ENCODE measurements at regions not wholly inside any gene's neighbourhood (a gene's known extent, or its start where the extent isn't known, plus 50 kb on each side); places are given as distances from the start of the nearest gene placed in this dataset.
"Not testable (repeated sequence)": the region's sequence is repeated elsewhere in the genome, so short reads cannot be mapped to it uniquely, and the experiment has no call there.

DNA sequence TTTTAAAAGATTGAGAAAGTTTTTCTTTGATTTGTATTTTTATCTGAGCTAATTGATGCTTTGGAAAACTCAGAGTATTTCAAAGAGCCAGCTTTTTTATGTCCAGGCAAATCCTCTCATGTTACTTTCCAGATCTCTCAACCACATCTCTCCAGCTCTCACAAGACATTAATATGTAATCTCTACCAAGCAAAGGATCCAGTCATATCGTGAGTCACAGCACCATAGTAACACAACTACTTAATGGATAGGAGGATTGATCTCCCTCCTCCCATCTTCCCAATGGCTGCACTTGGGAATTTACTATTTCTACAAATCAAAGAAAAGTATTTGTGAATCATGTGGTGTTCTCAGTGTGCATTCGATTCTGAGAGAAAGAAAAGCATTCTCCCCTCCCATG, 63.3 kb downstream of the POU4F1 start:
- DNase-seq, result no peak

- DNase-seq, result not testable (repeated sequence)
Observed at GRCh38 chr13:78526044-78526443, 77.3 kb downstream of the POU4F1 start.

- DNase-seq, result no peak
Observed at GRCh38 chr13:78524936-78525335, 78.4 kb downstream of the POU4F1 start.

DNA sequence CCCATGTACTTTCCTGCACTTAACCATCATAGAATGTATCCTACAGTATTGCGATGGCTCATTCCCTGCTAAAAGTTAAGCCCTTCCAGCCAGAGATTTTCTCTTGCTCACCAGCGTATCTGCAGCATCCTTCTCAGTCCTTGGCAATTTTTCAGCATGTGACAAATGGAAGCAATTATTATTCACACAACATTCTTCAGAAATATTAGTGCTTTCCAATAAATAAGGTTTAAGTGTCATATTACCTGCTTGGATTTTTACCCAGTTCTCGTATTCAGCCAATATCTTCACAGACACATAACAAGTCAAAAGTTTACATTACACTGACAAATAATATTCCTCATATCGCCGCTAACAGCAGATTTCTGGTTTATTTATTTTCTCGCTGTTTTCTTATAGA, 82.3 kb downstream of the POU4F1 start:
- DNase-seq, result no peak

DNA sequence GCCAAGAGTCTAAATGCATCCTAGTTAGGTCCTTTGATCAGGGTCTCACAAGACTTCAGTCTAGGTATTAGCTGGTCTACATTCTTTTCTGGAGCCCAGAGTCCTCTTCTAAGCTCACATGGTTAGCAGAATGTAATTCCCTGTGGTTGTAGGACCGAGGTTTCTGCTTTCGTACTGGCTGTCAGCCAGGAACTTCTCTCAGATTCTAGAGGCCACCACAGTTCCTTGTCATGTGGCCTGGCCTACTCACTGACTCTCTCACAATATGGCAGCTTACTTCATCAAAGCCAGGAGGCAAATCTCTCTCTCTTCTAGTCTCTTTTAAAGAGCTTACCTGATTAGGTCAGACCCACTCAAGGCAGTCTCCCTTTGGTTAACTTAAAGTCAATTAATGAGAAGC, 82.9 kb downstream of the POU4F1 start:
- no peak for DNase-seq

- not testable (repeated sequence) for DNase-seq
Observed at GRCh38 chr13:78518482-78518881, 84.9 kb downstream of the POU4F1 start.

DNA sequence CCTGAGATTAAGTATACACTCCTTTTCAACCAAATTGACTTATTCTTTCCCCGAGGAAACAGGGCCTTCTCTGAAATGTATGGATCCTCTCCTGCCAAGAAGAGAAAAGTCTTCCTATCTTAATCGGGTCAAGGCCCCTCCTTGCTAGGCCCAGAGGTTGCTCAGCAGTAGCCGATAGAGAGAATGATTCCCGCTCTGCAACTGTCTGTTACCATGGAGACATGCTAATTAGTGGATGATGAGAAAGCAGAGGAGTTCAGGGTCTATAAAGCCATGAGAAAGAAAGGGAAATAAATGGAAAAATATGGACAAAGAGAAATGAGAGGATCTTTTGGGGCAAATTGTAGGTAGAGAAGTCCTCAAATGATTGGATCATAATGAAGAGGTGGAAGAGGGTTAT, 103.5 kb downstream of the POU4F1 start:
- no peak for DNase-seq

GRCh38 chr13:78497702-78498355, 105.5 kb downstream of the POU4F1 start:
- no peak for DNase-seq

DNA sequence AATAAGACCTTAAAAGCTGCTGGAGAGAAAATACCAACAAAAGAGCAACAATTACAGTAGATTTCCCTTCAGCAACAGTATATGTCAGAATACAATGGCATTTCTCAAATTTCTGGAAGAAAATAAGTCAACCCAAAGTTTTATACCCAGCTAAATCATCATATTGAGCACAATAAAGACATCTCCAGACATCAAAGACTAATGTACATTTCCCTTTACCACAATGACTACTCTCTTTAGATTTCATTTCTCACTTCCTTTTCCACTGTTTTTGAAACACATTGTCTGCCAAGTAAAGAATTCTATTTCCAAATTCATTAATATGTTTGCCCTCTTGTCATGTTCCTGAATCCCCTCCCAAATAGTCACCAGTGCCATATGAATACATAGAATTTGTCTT, 111.4 kb downstream of the POU4F1 start:
- DNase-seq, result no peak

GRCh38 chr13:78490225-78490624, 113.1 kb downstream of the POU4F1 start:
- not testable (repeated sequence) for DNase-seq

GRCh38 chr13:78487707-78488106, 115.6 kb downstream of the POU4F1 start:
- DNase-seq, result no peak

GRCh38 chr13:78485803-78486202, 117.5 kb downstream of the POU4F1 start:
- DNase-seq, result no peak

- DNase-seq, result no peak
Observed at GRCh38 chr13:78478183-78478582, 125.2 kb downstream of the POU4F1 start.

DNA sequence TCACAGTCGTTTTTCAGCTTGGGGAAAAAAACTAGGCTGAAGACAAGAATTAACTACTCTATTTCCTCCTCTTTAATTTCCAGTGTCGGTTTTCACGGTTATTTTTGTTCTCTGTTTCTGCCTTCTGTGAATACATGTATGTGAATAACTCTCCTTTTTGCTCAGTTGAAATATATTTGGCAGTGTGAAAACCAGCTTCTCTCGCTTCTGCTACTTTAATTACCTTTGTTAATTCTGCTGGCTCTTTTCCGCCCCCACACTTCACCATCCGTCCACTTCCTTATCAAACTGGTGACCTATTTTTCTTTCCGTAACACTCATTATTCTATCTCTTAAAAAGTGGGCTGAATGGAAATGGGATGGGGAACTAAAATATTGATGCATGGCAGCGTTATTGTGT, 126.4 kb downstream of the POU4F1 start:
- DNase-seq, result no peak

DNA sequence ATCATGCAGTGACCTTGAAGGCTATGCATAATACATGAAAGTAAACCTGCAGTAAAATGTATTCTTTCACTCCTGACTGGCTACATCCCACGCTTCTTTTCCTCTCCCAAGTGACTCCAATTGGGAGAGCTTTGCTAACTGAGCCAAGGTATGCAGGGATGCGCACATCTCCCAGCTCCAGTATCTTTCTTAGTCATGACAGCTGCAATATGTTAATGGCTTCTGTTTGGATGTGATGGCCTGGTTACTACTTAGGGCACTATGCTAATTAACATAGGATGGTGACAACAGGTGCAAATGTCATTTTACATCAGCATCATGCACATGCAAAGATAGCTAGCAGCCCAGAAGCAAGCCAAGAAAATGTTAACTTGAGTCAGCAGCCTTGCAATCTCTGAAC, 134.7 kb downstream of the POU4F1 start:
- no peak for DNase-seq

DNA sequence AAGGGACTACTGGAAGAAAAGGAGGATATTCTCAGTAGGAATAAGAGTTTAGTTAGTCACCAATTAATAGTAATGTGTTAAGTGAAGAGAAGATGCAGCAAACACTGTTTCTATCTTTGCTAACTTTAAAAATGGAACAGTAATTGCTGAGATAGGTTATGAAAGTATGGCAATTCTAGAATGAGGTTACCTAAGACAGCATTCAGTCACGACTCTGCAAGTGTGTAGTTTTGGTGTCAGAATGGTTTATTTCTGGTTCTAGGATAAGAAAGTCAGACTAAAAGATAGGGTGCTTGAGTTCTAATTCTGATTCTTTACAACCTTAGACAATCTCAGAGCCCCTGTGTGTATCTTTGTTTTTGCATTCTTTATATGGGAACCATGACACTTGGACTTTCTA, 138.1 kb downstream of the POU4F1 start:
- no peak for DNase-seq

DNA sequence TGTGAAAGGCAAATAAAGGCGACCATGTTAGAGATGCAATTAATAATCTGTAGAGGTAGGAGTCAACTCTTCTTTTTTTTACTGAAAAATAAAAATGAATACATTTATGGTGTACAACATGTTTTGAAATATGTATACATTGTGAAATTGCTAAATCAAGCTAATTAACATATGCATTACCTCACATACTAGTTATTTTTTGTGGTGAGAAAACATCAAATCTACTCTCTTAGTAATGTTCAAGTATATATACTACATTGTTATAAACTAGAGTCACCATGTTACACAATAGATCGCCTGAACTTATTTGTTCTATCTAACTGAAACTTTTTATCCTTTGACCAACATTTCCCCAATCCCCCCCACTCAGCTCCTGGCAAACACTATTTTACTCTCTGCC, 143.2 kb downstream of the POU4F1 start:
- DNase-seq, result no peak

DNA sequence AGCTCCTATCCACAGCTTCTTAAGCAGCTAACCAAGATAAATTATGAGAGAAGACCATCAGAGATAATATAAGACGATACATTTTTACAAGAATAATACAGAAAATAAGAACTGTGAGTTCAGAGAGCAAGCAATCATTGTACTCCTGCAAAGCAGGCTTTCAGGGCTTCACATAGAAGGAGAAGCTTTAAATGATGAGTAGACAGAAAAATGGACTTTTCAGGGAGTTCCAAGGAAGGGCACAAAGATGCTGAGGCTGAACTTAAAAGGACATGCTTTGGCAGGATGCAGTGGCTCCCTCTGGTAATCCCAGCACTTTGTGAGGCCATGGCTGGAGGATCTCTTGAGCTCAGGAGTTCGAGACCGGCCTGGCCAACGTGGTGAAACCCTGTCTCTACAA, 159.5 kb downstream of the POU4F1 start:
- no peak for DNase-seq

DNA sequence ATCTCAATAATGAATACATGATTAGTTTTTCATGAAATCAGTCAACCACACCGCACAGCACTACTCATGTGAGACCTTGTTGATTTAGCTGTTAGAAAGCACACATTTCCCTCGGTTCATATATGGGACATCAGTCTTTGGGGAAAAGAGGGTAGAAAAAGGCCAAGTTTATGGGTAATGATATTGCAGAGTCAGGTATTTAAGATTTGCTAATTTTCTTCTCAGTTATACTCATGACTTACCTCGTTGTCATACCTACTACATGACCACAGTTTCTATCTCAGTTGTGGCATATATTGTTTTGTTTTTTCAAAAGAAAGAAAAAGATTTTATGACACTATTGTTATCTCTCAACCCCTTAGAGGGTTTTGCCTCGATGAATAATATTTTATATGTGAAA, 165.6 kb downstream of the POU4F1 start:
- no peak for DNase-seq

- no peak for DNase-seq
Observed at GRCh38 chr13:78436311-78436710, 167.0 kb downstream of the POU4F1 start.

DNA sequence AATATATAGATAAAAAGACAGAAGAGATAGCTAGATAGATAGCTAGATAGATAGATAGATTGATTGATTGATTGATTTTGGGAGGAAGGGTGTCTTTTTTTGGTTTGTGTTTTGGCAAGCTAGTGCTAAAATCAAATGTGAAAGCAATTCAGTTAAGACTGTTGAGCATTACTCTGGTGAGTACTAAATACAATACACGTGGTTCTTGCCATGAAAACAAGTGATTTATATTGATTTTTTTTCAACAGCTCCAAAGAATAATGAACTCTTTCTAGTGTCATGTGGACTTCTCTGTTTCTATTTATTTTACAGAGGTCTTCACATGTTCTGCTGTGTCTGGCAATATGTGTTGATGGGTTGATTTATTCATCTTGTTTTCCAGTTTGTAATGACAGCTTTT, 172.0 kb downstream of the POU4F1 start:
- no peak for DNase-seq

GRCh38 chr13:78430811-78431210, 172.5 kb downstream of the POU4F1 start:
- DNase-seq, result no peak

GRCh38 chr13:78430166-78430791, 173.1 kb downstream of the POU4F1 start:
- DNase-seq, result no peak

DNA sequence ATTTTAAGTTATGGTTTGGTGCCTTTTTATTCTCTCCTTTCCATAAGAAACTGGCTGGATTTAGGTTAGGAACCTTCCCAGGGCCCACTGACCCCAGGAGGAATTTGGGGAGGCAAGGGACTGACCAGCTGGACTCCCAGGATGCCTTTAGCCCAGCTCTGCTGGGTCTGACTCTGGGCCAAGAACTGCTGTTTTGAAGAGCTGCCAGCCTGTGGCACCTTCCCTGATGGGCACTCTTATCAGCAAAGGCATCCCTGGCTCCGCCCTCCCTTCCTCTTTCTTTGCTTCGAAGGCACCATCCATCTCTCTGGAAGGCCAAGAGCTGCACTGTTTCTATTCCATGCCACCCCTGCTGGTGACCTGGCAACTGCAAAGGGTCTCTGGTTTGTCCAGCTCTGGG, 174.7 kb downstream of the POU4F1 start:
- no peak for DNase-seq

- no peak for DNase-seq
Observed at GRCh38 chr13:78426183-78426582, 177.2 kb downstream of the POU4F1 start.
